ENCODE measurements at regions not wholly inside any gene's neighbourhood (a gene's known extent, or its start where the extent isn't known, plus 50 kb on each side); places are given as distances from the start of the nearest gene placed in this dataset.

- Histone ChIP-seq H2AK5ac (ENCODE audit: insufficient read length, low read length) (no peak overlapping the region), H3K9me3 (ENCODE audit: control insufficient read depth, low read depth, low read length) (peaks cover 5% of the 10 kb centered on the region), H4K8ac (replicated peaks; ENCODE audit: insufficient read length, low read depth, low read length) (no peak overlapping the region), H2BK5ac (ENCODE audit: insufficient read length, low read length) (no peak overlapping the region), H4K91ac (ENCODE audit: insufficient read length, low read depth, low read length) (no peak overlapping the region), H2BK15ac (ENCODE audit: low read depth, low read length) (no peak overlapping the region), H3K79me2 (ENCODE audit: insufficient read depth, low read length) (no peaks in the 10 kb centered on the region), H3K23me2 (ENCODE audit: insufficient read length, low read depth, low read length, poor library complexity, severe bottlenecking) (no peaks in the 10 kb centered on the region), H3K14ac (ENCODE audit: insufficient read depth, low read length) (no peak overlapping the region), H3K27me3 (ENCODE audit: insufficient read depth, low read length) (no peaks in the 10 kb centered on the region), H3K56ac (ENCODE audit: insufficient read length, low read depth, low read length) (no peak overlapping the region), H2BK20ac (ENCODE audit: low read depth, low read length, poor library complexity, severe bottlenecking) (no peak overlapping the region), H2BK120ac (ENCODE audit: low read depth, low read length, poor library complexity, severe bottlenecking) (no peak overlapping the region), H3T11ph (ENCODE audit: low read length) (no peak overlapping the region), H3K4ac (ENCODE audit: low read depth, low read length) (no peak overlapping the region), H4K20me1 (ENCODE audit: control insufficient read depth, insufficient read depth, insufficient read length) (no peaks in the 10 kb centered on the region), H2BK12ac (ENCODE audit: insufficient read length, low read depth, low read length) (no peak overlapping the region), H3K4me2 (ENCODE audit: insufficient read depth, insufficient read length, low read length) (no peak overlapping the region), H4K5ac (ENCODE audit: insufficient read length, low read depth, low read length) (no peak overlapping the region), H3K9ac (ENCODE audit: extremely low read depth, insufficient read length, low read length) (no peak overlapping the region), H3K27ac (ENCODE audit: insufficient read length, low read depth, low read length) (no peak overlapping the region), H2AFZ (ENCODE audit: low read length) (no peak overlapping the region), H3K18ac (ENCODE audit: insufficient read length, low read depth, low read length) (no peak overlapping the region), H3K23ac (ENCODE audit: insufficient read length, low read depth, low read length) (no peak overlapping the region), H3K79me1 (ENCODE audit: insufficient read depth, low read depth, low read length, poor library complexity, severe bottlenecking) (no peaks in the 10 kb centered on the region), H3K4me1 (ENCODE audit: insufficient read depth, low read length) (no peaks in the 10 kb centered on the region)
- WGBS (ENCODE audit: extremely low coverage, insufficient read length, low lambda C conversion rate): no CpG with 5 or more reads among the region's 1 CpG
- no peak for DNase-seq
- H3K27me3 Mint-ChIP-seq (ENCODE audit: low read depth): no peaks in the 10 kb centered on the region
- no peaks in the 10 kb centered on the region; a peak in 1 of 7 replicates for H3K36me3 Mint-ChIP-seq (ENCODE audit: insufficient read depth in 1 of 3, low read depth in 3 of 3)
- peaks cover 7% of the 10 kb centered on the region in 2 experiments for H3K4me1 Mint-ChIP-seq
- no peak overlapping the region for H3K27ac Mint-ChIP-seq
- no peak overlapping the region for H3K4me3 Mint-ChIP-seq
- H3K9me3 Mint-ChIP-seq: peaks cover 5 to 6% of the 10 kb centered on the region in 2 experiments; a peak in 3 of 5 replicates
- no peak for TF ChIP-seq CTCF (conservative IDR thresholded peaks at IDR 0.05)
These were observed 1142.1 kb upstream of the CADM2 start for GRCh38 chr3:83816653-83817052.
